Smooth muscle cell (in vitro differentiated cells): ENCODE measurements at regions not wholly inside any gene's neighbourhood (a gene's known extent, or its start where the extent isn't known, plus 50 kb on each side); places are given as distances from the start of the nearest gene placed in this dataset.
A peak's percentile ranks its signal among the peaks of the same experiment; 100 is the strongest.

ENCODE experiments used
- DNase-seq: peaks from one replicate; lab custom pipeline; 2025; ENCODE audit not compliant: unreplicated experiment; lab: John Stamatoyannopoulos, UW
- H2AFZ ChIP-seq: fragments of 200-600 bp; sonication (generic); 2 replicates; pipeline ENCODE4 v1.6.0; 2016; ENCODE audit warnings: antibody characterized with exemption, low read depth, mild to moderate bottlenecking
- H3F3A ChIP-seq: fragments of 200-600 bp; sonication (generic); 2 replicates; pipeline ENCODE4 v1.6.0; 2017; ENCODE audit warnings: antibody characterized with exemption, low read depth
- H3K27ac ChIP-seq: fragments of 200-600 bp; sonication (generic); 2 replicates; pipeline ENCODE4 v1.5.1; 2016; ENCODE audit warnings: low read depth, mild to moderate bottlenecking
- H3K27me3 ChIP-seq: fragments of 200-600 bp; sonication (generic); 2 replicates; pipeline ENCODE4 v1.6.1; 2016; ENCODE audit warnings: low read depth, mild to moderate bottlenecking
- H3K36me3 ChIP-seq: fragments of 200-600 bp; sonication (generic); 2 replicates; pipeline ENCODE4 v1.5.1; 2016; ENCODE audit warnings: low read depth
- H3K4me1 ChIP-seq: fragments of 200-600 bp; sonication (generic); 2 replicates; pipeline ENCODE4 v1.5.1; 2016; ENCODE audit warnings: low read depth
- H3K4me2 ChIP-seq: fragments of 200-600 bp; sonication (generic); 2 replicates; pipeline ENCODE4 v1.6.0; 2016; ENCODE audit warnings: mild to moderate bottlenecking
- H3K4me3 ChIP-seq: fragments of 200-600 bp; sonication (generic); 2 replicates; pipeline ENCODE4 v1.5.1; 2016; ENCODE audit warnings: mild to moderate bottlenecking
- H3K79me2 ChIP-seq: fragments of 200-600 bp; sonication (generic); 2 replicates; pipeline ENCODE4 v1.6.0; 2016; ENCODE audit warnings: low read depth, mild to moderate bottlenecking
- H3K9ac ChIP-seq: fragments of 200-600 bp; sonication (generic); 2 replicates; pipeline ENCODE4 v1.6.0; 2016; ENCODE audit warnings: low read depth
- H3K9me3 ChIP-seq: fragments of 200-600 bp; sonication (generic); replicated peaks from 2 replicates; pipeline ENCODE4 v1.5.1; 2016; ENCODE audit warnings: low read depth
- H4K20me1 ChIP-seq: fragments of 200-600 bp; sonication (generic); 2 replicates; pipeline ENCODE4 v1.6.0; 2016; ENCODE audit warnings: low read depth
- WGBS: methylation state at CpG from one replicate; pipeline ENCODE4 v1.1.7; 2016; ENCODE audit warnings: low lambda C conversion rate; 5-methylcytosine and 5-hydroxymethylcytosine counted together
- TF ChIP-seq, protein P1 (sequence below): fragments of 200-600 bp; sonication (generic); IDR thresholded peaks from 2 replicates; pipeline ENCODE4 v1.5.1; 2017; ENCODE audit warnings: borderline replicate concordance, mild to moderate bottlenecking, antibody characterized with exemption; ENCODE audit not compliant: insufficient read depth, poor library complexity, severe bottlenecking

DNA sequence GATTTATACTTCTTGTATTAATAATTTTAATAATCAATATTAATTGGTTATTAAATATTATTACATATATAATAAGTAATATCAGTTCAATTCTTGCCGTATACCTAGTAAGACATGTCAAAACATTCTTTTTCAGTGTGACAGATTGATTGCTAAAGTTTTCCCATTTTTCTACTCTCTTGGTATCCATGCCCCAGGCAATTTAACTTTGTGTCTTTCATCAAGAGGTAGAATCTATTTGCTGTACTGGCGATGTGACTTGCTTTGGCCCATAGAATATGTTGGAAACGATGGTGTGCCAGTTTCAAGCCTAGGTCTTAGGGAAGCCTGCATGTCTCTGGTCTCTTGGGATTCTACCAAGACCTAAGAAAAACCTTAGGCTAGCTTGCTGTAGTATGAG lies 436.1 kb upstream of the ADAMTS5 start:
- H3F3A ChIP-seq = no peaks in the 10 kb centered on the region
- no peaks in the 10 kb centered on the region for H3K27me3 ChIP-seq
- WGBS = 93% methylated on average over 3 of the region's 3 CpGs
- H3K4me3 ChIP-seq = no peak overlapping the region
- no peak overlapping the region for H3K27ac ChIP-seq
- no peaks in the 10 kb centered on the region for H4K20me1 ChIP-seq
- no peaks in the 10 kb centered on the region for H3K9me3 ChIP-seq
- H3K4me2 ChIP-seq = no peak overlapping the region
- no peak overlapping the region for H2AFZ ChIP-seq
- TF ChIP-seq, protein P1, sequence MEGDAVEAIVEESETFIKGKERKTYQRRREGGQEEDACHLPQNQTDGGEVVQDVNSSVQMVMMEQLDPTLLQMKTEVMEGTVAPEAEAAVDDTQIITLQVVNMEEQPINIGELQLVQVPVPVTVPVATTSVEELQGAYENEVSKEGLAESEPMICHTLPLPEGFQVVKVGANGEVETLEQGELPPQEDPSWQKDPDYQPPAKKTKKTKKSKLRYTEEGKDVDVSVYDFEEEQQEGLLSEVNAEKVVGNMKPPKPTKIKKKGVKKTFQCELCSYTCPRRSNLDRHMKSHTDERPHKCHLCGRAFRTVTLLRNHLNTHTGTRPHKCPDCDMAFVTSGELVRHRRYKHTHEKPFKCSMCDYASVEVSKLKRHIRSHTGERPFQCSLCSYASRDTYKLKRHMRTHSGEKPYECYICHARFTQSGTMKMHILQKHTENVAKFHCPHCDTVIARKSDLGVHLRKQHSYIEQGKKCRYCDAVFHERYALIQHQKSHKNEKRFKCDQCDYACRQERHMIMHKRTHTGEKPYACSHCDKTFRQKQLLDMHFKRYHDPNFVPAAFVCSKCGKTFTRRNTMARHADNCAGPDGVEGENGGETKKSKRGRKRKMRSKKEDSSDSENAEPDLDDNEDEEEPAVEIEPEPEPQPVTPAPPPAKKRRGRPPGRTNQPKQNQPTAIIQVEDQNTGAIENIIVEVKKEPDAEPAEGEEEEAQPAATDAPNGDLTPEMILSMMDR = no peak
- H3K4me1 ChIP-seq = peaks cover 15% of the 10 kb centered on the region
- H3K36me3 ChIP-seq = no peaks in the 10 kb centered on the region
- no peaks in the 10 kb centered on the region for H3K79me2 ChIP-seq
- no peak overlapping the region for H3K9ac ChIP-seq
- DNase-seq = no peak

DNA sequence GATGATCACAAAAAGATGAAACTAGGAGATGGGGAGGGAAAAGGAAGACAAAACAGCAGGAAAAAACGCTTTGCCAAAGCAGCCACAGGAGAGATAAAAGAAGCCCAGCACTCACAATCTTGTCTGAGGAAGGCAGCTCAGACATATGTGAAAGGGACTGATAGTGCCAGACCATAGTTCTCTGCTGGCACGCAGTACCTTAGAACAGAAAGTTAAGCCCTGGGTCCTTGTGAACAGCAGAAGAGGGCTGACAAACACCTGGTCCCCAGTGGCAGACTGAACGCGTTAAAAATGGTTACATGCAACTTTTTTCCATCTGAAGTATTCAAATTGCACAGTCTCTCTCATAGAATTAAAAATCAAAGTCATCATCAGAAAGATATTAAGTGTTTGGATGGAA lies 433.2 kb upstream of the ADAMTS5 start:
- TF ChIP-seq, protein P1 = no peak
- no peaks in the 10 kb centered on the region for H3K36me3 ChIP-seq
- H3K79me2 ChIP-seq = no peaks in the 10 kb centered on the region
- no peaks in the 10 kb centered on the region for H3F3A ChIP-seq
- no peaks in the 10 kb centered on the region for H3K27me3 ChIP-seq
- H4K20me1 ChIP-seq = no peaks in the 10 kb centered on the region
- 77% methylated on average over 4 of the region's 4 CpGs for WGBS
- no peak overlapping the region for H3K27ac ChIP-seq
- peaks cover 4% of the 10 kb centered on the region for H3K4me1 ChIP-seq
- DNase-seq = no peak
- no peak overlapping the region for H3K4me3 ChIP-seq
- H3K9me3 ChIP-seq = no peaks in the 10 kb centered on the region
- H3K9ac ChIP-seq = no peak overlapping the region
- no peak overlapping the region for H3K4me2 ChIP-seq
- peak overlapping the region; percentile 70 for H2AFZ ChIP-seq

DNA sequence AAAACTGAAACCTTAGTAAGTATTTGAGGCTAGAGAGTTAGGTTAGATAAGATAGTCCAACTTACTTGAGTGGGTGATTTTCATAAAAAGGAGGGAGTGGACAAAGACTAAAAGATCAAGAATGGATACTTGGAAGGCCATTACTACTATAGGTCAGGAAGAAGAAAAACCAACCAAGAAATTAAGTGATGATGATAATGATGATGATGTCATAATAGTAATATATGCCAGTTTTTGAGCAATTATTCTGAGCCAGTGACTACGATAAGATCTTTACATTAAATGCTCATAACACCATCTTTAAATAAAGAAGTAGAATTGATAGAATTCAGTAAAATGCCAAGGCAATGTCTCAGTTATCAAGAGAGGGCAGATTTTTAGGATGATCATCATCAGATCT lies 430.7 kb upstream of the ADAMTS5 start:
- H3F3A ChIP-seq = no peaks in the 10 kb centered on the region
- no peak overlapping the region for H3K27ac ChIP-seq
- H4K20me1 ChIP-seq = no peaks in the 10 kb centered on the region
- no peak overlapping the region for H3K4me2 ChIP-seq
- H3K9me3 ChIP-seq = no peaks in the 10 kb centered on the region
- H3K36me3 ChIP-seq = no peaks in the 10 kb centered on the region
- no peak overlapping the region for H2AFZ ChIP-seq
- no peaks in the 10 kb centered on the region for H3K79me2 ChIP-seq
- no peak overlapping the region for H3K9ac ChIP-seq
- no peak for DNase-seq
- WGBS = 100% methylated on average over 1 of the region's 1 CpG
- no peaks in the 10 kb centered on the region for H3K27me3 ChIP-seq
- no peaks in the 10 kb centered on the region for H3K4me1 ChIP-seq
- TF ChIP-seq, protein P1 = no peak
- no peak overlapping the region for H3K4me3 ChIP-seq

DNA sequence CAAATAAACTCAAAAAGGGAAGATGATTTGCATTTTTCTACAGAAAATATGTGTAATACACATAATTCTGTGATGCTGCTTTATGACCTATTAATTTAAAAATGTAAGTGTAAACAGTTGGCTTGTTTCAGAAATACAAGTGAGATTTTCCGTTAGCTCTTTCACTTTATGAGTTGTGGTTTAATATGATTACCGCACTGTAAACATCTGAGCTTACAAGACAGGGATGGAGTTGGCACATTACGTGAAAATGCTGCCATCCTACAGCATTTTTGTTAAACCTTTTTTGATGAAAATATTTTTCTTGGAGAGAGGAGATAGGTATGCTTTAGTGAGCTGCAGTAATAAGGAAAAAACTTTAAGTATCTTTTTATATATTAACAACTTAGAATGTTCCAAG lies 426.8 kb upstream of the ADAMTS5 start:
- Histone ChIP-seq H3K79me2 (no peaks in the 10 kb centered on the region), H3K4me3 (no peak overlapping the region), H2AFZ (peak overlapping the region; percentile 75), H4K20me1 (no peaks in the 10 kb centered on the region), H3F3A (no peaks in the 10 kb centered on the region), H3K9me3 (no peaks in the 10 kb centered on the region), H3K9ac (no peak overlapping the region), H3K27me3 (no peaks in the 10 kb centered on the region), H3K4me1 (no peaks in the 10 kb centered on the region), H3K36me3 (no peaks in the 10 kb centered on the region), H3K4me2 (peak overlapping the region; percentile 78), H3K27ac (no peak overlapping the region)
- DNase-seq = no peak
- TF ChIP-seq, protein P1 = no peak
- 36% methylated on average over 3 of the region's 3 CpGs for WGBS
